ENCODE measurements at regions not wholly inside any gene's neighbourhood (a gene's known extent, or its start where the extent isn't known, plus 50 kb on each side); places are given as distances from the start of the nearest gene placed in this dataset.

- no peak for DNase-seq
Observed at GRCh38 chr18:78740876-78741275, 238.7 kb upstream of the SALL3 start.

GRCh38 chr18:78741381-78742217 lies 238.0 kb upstream of the SALL3 start:
- no peak for DNase-seq

- DNase-seq = no peak
Observed at GRCh38 chr18:78742218-78742745, 237.3 kb upstream of the SALL3 start.

GRCh38 chr18:78743078-78743477 lies 236.5 kb upstream of the SALL3 start:
- DNase-seq = no peak

GRCh38 chr18:78751664-78752063 lies 228.0 kb upstream of the SALL3 start:
- no peak for DNase-seq

GRCh38 chr18:78753240-78753639 lies 226.4 kb upstream of the SALL3 start:
- no peak for DNase-seq

- DNase-seq = no peak
Observed at GRCh38 chr18:78754311-78755043, 225.1 kb upstream of the SALL3 start.

GRCh38 chr18:78757014-78757413 lies 222.6 kb upstream of the SALL3 start:
- no peak for DNase-seq

- DNase-seq = no peak
Observed at GRCh38 chr18:78758496-78758895, 221.1 kb upstream of the SALL3 start.

GRCh38 chr18:78762753-78763152 lies 216.9 kb upstream of the SALL3 start:
- DNase-seq = no peak

- no peak for DNase-seq
Observed at GRCh38 chr18:78764544-78764943, 215.1 kb upstream of the SALL3 start.

- DNase-seq = no peak
Observed at GRCh38 chr18:78765142-78765541, 214.5 kb upstream of the SALL3 start.

- no peak for DNase-seq
Observed at GRCh38 chr18:78765637-78766281, 213.9 kb upstream of the SALL3 start.

GRCh38 chr18:78766651-78767533 lies 212.7 kb upstream of the SALL3 start:
- no peak for DNase-seq

- no peak for DNase-seq
Observed at GRCh38 chr18:78767648-78768071, 212.0 kb upstream of the SALL3 start.

GRCh38 chr18:78768221-78768620 lies 211.4 kb upstream of the SALL3 start:
- DNase-seq = no peak

- no peak for DNase-seq
Observed at GRCh38 chr18:78768656-78769501, 210.7 kb upstream of the SALL3 start.

GRCh38 chr18:78769502-78770105 lies 210.0 kb upstream of the SALL3 start:
- DNase-seq = no peak

GRCh38 chr18:78770139-78770822 lies 209.3 kb upstream of the SALL3 start:
- DNase-seq = no peak

GRCh38 chr18:78770823-78771139 lies 208.8 kb upstream of the SALL3 start:
- DNase-seq = no peak
